HG02840 (cell line): ENCODE measurements at regions not wholly inside any gene's neighbourhood (a gene's known extent, or its start where the extent isn't known, plus 50 kb on each side); places are given as distances from the start of the nearest gene placed in this dataset.
"Not testable (repeated sequence)": the region's sequence is repeated elsewhere in the genome, so short reads cannot be mapped to it uniquely, and the experiment has no call there.

ENCODE experiments used
- ATAC-seq: cut with Tn5 transposase; IDR thresholded peaks from one replicate; pipeline ENCODE4 v1.9.1; 2021; ENCODE audit warnings: mild to moderate bottlenecking, moderate library complexity, moderate number of reproducible peaks; ENCODE audit not compliant: unreplicated experiment, low FRiP score

- ATAC-seq, result no peak
Observed at GRCh38 chr22:48920776-48921241, 906.9 kb downstream of the BRD1 start.

- ATAC-seq, result no peak
Observed at GRCh38 chr22:48919851-48920589, 907.7 kb downstream of the BRD1 start.

DNA sequence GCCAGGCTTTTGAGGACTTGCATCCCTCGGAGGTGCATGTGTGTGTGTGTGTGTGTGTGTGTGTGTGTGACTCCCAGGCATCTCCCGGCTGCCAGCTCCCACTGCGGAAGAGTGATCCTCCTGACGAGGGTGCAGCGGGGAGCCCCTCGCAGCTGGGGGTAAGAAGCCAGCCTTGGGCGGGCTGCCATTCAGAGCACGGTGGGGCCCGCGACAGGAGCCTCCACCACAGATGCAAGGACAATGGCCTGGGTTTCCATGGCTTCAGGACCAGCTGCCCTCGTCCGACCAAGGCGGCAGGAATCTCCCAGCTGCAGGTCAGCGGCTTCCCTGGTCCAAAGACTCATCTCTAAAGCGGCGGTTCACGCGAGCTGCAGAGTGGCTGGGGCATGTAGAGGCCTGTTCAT is 908.5 kb downstream of the BRD1 start:
- ATAC-seq, result no peak

DNA sequence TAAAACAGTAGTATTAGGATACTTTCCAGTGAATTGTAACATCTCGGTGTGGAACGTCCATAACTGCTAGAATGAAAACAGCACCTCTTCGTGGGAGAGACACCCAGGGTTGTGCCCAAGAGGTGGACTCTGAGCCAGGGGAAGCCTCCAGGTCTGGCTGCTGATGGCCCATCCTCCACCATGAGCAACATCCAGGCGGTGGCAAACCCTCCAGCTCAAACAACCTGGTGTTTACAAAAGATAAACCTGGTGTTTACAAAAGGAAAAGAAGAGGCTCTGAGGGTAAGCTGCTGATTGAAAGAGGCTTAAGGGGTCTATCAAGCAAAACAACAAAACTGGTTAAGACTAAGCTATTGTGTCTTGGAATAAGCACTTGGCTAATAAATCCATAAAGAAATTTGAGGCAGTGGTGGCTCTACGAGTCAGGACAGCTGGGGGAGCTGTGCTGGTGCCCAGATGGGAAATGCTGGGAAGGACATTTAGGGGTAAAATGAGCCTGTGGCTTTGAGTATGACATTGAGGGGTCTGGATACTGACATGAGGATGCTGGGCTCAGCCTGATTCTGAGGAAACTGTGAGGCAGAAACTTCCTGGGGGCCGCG is 909.0 kb downstream of the BRD1 start:
- no peak for ATAC-seq

DNA sequence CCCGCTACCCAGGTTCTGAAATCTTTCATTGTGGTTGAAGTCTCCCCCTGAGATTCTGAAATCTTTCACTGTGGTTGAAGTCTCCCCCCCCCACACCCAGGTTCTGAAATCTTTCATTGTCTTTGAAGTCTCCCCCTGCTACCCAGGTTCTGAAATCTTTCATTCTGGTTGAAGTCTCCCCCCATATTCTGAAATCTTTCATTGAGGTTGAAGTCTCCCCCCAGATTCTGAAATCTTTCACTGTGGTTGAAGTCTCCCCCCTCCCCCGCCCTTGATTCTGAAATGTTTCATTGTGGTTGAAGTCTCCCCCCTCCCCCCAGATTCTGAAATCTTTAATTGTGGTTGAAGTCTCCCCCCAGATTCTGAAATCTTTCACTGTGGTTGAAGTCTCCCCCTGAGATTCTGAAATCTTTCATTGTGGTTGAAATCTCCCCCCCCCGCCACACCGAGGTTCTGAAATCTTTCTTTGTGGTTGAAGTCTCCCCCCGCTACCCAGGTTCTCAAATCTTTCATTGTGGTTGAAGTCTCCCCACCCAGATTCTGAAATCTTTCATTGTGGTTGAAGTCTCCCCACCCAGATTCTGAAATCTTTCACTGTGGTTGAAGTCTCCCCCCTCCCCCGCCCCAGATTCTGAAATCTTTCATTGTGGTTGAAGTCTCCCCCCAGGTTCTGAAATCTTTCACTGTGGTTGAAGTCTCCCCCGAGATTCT is 915.2 kb downstream of the BRD1 start:
- ATAC-seq, result not testable (repeated sequence)

- not testable (repeated sequence) for ATAC-seq
Observed at GRCh38 chr22:48911647-48912046, 916.0 kb downstream of the BRD1 start.

DNA sequence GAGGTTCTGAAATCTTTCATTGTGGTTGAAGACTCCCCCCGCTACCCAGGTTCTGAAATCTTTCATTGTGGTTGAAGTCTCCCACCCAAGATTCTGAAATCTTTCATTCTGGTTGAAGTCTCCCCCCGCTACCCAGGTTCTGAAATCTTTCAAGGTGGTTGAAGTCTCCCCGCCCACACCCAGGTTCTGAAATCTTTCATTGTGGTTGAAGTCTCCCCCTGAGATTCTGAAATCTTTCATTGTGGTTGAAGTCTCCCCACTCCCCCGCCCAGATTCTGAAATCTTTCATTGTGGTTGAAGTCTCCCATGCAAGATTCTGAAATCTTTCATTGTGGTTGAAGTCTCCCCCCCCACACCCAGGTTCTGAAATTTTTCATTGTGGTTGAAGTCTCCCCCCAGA is 916.6 kb downstream of the BRD1 start:
- not testable (repeated sequence) for ATAC-seq

DNA sequence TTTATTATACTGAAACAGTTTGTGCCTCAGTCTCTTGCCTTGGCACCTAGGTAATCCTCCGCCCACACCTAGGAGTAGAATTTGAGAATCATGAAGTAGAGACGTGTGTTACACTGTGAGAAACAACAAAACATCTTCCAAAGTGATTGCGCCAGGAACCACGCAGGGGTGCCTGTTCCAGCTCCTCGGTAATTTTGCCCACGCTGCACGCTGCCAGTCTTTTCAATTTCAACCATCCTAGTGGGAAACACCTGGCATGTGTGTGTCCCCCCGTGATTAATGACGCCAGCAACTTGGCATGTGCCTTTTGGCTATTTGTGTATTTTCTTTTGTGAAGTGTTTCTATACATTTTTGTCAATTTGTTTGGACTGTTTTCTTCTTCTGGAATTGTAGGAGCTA is 919.1 kb downstream of the BRD1 start:
- no peak for ATAC-seq

DNA sequence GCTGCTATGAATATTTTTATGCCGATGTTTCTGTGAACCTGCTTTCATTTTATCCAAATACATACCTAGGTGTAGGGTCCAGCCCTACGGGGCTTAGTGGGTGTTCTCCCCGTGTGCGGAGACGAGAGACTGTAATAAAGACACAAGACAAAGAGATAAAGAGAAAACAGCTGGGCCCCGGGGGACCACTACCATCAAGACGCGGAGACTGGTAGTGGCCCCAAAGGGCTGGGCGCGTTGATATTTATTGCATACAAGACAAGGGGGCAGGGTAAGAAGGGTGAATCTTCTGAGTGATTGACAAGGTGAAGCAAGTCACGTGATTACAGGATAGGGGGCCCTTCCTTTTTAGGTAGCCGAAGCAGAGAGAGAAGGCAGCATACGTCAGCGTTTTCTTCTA is 920.1 kb downstream of the BRD1 start:
- no peak for ATAC-seq

GRCh38 chr22:48906216-48906835 is 921.3 kb downstream of the BRD1 start:
- no peak for ATAC-seq

DNA sequence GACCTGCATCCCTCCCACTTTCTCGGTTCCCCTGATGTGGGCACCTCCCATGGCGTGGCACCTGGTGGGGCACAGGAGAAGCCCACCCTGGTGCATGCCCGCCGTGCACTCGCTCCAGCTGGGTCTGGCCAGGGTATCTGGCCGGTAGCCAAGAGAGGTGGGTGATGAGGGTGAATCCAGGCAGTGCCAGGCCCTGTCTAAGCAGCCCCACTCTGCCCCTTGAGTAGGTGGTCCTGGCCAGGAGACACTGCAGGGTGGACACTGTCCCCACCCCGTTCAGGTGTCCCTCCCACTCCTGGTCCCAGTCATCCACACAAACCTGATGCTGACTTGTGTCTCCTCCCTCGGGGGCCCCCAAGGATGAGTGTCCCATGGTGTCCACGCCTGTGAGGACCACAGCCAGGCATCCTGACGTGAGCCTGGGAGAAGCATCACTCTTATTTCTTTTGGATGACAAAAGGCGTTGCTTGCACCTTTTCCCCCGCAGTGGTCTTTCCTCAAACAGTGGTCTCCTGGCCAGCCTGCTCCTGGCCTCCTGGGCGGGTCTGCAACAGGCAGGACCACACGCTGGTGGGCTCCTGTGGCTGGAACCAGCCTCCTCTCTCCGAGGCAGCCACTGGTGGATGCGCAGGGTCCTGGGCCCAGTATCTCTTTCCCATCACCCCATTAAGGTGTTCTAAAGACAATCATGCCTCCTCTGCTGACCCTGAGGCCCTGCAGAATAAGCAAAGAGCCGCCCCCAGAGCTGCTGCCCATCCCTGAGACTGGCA is 922.3 kb downstream of the BRD1 start:
- ATAC-seq, result no peak

DNA sequence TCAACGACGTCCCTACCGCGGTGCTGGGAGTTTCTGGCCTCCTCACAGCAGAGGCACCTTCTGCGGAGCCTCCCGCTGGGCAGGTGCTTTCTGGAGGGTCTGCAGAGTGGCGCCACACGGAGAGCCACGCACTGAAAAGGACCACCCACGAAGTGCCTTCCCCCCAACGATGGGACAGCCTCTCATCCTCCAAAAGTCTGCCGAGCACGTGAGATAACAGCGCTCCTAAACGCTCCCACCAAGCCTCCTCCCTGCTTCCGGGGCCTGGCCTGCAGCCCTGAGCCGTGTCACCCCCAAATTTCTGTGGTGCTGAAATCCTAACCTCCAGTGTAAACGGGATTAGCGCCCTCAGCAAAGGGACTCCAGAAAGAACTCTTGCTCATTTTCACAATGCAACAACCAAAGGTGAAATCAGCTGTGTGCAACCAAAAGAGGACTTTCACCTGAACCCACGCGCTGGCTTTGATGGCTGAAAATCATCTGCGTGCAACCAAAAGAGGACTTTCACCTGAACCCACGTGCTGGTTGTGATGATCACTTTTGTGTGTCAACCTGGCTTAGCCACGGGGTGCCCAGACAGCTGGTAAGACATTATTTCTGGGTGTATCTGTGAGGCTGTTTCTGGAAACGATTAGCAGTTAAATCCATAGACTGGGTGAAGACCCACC is 924.6 kb downstream of the BRD1 start:
- no peak for ATAC-seq

DNA sequence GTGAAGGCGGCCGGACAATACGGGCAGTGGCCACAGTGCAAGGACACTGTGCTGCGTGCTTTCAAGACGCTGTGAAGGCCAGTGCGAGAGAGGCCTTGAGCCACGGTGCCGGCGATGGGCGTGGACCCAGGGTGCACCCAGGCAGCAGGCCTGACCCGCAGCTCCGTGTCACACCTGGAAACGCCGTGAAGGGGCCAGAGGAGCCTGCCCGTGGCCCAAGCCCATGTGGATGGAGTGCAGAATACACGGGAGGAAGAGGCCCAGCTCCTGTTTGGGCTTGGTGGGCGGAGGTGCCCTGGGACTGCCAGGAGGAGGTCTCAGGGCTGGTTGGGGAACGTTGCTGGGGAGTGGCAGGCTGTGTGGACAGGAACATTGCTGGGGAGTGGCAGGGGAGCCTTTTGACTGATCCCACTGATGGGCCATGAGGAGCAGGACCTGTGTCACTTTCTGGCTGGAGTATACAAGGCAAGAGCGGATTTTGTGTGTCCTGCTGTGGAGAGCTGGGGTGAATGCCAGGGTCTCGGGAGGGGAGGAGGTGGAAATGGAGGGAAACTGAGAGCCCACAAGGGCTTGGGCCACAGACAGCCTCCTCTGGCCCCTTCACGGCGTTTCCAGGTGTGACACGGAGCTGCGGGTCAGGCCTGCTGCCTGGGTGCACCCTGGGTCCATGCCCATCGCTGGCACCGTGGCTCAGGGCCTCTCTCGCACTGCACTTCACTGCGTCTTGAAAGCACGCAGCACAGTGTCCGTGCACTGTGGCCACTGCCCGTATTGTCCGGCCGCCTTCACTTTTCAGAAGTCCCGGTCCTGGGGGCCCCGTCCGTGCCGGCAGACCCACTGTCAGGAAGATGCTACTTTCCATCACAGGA is 925.4 kb downstream of the BRD1 start:
- no peak for ATAC-seq

DNA sequence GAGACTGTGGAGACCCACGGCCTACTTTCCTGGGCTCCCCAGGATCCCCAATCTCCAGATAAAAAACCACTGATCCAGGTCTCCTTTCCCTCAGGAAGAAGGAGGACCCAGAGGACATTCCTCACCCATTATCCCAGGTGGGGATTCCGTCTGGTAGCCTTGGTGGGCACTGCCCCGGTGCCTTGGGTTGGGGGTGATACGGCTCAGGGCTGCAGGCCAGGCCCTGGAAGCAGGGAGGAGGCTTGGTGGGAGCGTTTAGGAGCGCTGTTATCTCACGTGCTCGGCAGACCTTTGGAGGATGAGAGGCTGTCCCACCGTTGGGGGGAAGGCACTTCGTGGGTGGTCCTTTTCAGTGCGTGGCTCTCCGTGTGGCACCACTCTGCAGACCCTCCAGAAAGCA is 926.3 kb downstream of the BRD1 start:
- no peak for ATAC-seq

DNA sequence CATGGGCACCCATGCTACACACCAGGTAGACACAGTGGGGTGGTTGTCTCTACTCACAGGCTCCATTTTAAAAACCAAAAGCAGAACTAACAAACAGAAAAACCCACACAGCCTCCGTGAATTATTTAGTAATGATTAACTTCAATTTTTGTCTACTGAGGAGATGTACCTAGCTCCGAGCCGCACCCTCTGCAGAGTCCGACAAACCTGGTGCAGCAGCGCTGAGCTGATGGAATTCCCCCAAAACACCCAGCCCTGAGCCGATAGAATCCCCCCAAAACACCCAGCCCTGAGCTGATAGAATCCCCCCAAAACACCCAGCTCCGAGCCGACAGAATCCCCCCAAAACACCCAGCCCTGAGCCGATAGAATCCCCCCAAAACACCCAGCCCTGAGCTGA is 927.0 kb downstream of the BRD1 start:
- no peak for ATAC-seq

DNA sequence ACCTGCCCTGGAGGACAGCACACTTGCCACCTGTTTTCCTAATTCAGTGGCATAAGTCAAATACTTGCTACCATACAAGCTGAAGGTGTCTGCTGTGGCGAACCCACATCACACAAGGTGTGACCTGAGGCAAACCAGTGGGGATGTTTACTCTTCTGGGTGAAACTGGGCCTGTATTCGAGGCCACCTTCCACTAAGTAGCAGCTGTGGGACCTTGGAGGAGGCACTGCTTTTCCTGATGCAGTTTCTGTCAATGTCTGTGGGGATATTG is 927.4 kb downstream of the BRD1 start:
- no peak for ATAC-seq

DNA sequence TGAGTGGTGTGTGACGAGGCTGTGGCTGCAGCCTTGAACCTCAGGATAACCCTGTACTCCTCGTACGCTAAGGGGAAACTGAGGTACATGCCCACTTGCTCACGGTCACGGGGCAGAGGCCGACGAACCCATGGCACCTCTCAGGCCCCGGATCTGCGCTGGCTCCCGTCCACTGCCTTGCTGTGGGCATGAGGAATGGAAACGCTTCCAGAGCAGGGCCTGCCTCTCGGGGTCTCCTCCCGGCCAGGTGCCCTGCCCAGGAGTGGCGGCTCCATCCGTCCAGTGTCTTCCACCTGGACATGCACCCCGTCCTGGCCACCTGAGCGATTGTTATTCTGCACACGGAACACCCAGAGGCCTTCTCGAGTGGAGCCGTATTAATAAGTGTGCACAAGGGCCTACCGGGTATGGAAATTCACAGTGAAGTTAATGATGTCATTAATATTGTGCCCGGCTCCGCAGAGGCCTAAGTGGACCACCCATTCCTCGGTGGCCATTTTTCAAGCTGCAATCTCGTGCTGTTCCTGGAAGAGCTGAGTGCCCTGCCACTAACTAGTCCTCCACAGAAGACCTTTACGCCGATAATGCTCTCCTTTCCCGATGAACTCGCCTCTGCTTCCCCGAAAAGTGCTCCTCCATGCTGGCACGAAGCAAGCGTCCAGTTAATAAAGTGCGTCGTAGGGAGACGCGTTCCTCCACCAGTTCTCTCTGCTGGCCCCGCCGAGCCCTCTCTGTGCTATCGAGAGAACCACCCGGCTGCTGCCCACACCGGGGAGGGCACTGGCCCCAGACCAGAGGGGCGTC is 927.9 kb downstream of the BRD1 start:
- ATAC-seq, result no peak

DNA sequence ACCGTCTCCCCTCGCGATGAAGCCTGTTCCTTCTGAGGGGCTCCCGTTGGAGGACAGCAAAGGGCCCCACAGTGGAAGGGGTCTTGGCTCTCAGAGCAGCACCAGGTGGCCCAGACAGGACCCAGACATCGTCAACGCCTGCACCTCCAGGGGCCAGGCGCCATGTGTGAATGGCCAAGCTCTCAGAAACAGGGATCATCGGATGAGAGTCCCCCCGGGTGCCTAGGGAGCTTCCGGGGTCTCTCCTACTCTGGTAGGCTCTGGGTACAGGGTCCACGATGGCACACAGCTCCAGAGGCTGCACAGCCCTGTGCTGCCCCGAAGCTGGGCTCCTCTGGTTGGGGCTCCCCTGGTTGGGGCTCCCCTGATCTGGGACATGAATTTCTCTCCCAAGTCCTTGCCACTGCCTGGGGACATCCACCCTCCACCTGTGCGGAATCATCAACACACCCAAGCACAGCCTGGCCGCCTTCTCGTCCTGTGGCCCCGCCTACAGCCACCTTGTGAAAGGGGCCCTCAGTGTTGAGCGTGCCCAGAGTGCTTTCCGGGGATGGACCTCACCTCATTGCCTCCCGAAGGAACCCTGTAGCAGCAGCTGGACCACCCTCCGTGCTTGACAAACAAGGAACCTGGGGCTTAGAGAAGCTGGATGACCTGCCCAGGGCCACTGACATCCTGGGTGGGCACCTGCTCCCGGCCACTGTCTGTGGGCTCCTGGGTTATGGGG is 929.0 kb downstream of the BRD1 start:
- no peak for ATAC-seq
